ENCODE measurements at regions not wholly inside any gene's neighbourhood (a gene's known extent, or its start where the extent isn't known, plus 50 kb on each side); places are given as distances from the start of the nearest gene placed in this dataset.

GRCh38 chr18:34280000-34280399 is 55.3 kb upstream of the NOL4 start:
- Histone ChIP-seq H3K9me3 (no peaks in the 10 kb centered on the region), H3K27ac (no peak overlapping the region), H3K4me1 (no peaks in the 10 kb centered on the region), H3K4me3 (no peak overlapping the region), H3K36me3 (no peaks in the 10 kb centered on the region), H3K27me3 (no peaks in the 10 kb centered on the region)
- DNase-seq: no peak
- intact Hi-C loops (cut with DNase I; ENCODE audit: low total_unique reads): no loop called here
- TF ChIP-seq CTCF (IDR thresholded peaks at IDR 0.05) (no peak), POLR2A (IDR thresholded peaks at IDR 0.05) (no peak)

- TF ChIP-seq CTCF (IDR thresholded peaks at IDR 0.05) (no peak), POLR2A (IDR thresholded peaks at IDR 0.05) (no peak)
- H3K27me3 ChIP-seq: no peaks in the 10 kb centered on the region
- DNase-seq: no peak
- no peaks in the 10 kb centered on the region for H3K36me3 ChIP-seq
- H3K9me3 ChIP-seq: no peaks in the 10 kb centered on the region
- no peaks in the 10 kb centered on the region for H3K4me1 ChIP-seq
- H3K4me3 ChIP-seq: no peak overlapping the region
- H3K27ac ChIP-seq: no peak overlapping the region
- intact Hi-C loops (cut with DNase I; ENCODE audit: low total_unique reads): no loop called here
These were observed 55.9 kb upstream of the NOL4 start for GRCh38 chr18:34280653-34281052.

GRCh38 chr18:34281290-34281689 is 56.6 kb upstream of the NOL4 start:
- no peaks in the 10 kb centered on the region for H3K9me3 ChIP-seq
- no peaks in the 10 kb centered on the region for H3K4me1 ChIP-seq
- H3K27me3 ChIP-seq: no peaks in the 10 kb centered on the region
- TF ChIP-seq CTCF (IDR thresholded peaks at IDR 0.05) (no peak), POLR2A (IDR thresholded peaks at IDR 0.05) (no peak)
- no peak for DNase-seq
- H3K4me3 ChIP-seq: no peak overlapping the region
- intact Hi-C loops (cut with DNase I; ENCODE audit: low total_unique reads): no loop called here
- H3K36me3 ChIP-seq: no peaks in the 10 kb centered on the region
- H3K27ac ChIP-seq: no peak overlapping the region

- DNase-seq: no peak
- no peak overlapping the region for H3K4me3 ChIP-seq
- H3K27me3 ChIP-seq: no peaks in the 10 kb centered on the region
- no peaks in the 10 kb centered on the region for H3K4me1 ChIP-seq
- TF ChIP-seq CTCF (IDR thresholded peaks at IDR 0.05) (no peak), POLR2A (IDR thresholded peaks at IDR 0.05) (no peak)
- H3K9me3 ChIP-seq: no peaks in the 10 kb centered on the region
- intact Hi-C loops (cut with DNase I; ENCODE audit: low total_unique reads): no loop called here
- H3K36me3 ChIP-seq: no peaks in the 10 kb centered on the region
- no peak overlapping the region for H3K27ac ChIP-seq
These were observed 57.0 kb upstream of the NOL4 start for GRCh38 chr18:34281722-34282121.

- H3K36me3 ChIP-seq: no peaks in the 10 kb centered on the region
- H3K27me3 ChIP-seq: no peaks in the 10 kb centered on the region
- no peaks in the 10 kb centered on the region for H3K9me3 ChIP-seq
- intact Hi-C loops (cut with DNase I; ENCODE audit: low total_unique reads): no loop called here
- TF ChIP-seq CTCF (IDR thresholded peaks at IDR 0.05): no peak
- TF ChIP-seq POLR2A (IDR thresholded peaks at IDR 0.05): no peak
- H3K27ac ChIP-seq: no peak overlapping the region
- no peaks in the 10 kb centered on the region for H3K4me1 ChIP-seq
- no peak overlapping the region for H3K4me3 ChIP-seq
- no peak for DNase-seq
These were observed 58.8 kb upstream of the NOL4 start for GRCh38 chr18:34283506-34283905.

Measured in uterus (tissue), 3 donors.